ENCODE measurements at regions not wholly inside any gene's neighbourhood (a gene's known extent, or its start where the extent isn't known, plus 50 kb on each side); places are given as distances from the start of the nearest gene placed in this dataset.

GRCh38 chr9:79384501-79384900, 187.3 kb upstream of the TLE4 start:
- TF ChIP-seq CTCF (conservative IDR thresholded peaks at IDR 0.05) = no peak
- Mint-ChIP-seq H3K4me1 (peaks cover 14% of the 10 kb centered on the region), H3K4me3 (no peak overlapping the region), H3K36me3 (ENCODE audit: low read depth) (no peaks in the 10 kb centered on the region), H3K27ac (ENCODE audit: unreplicated experiment) (no peak overlapping the region), H3K27me3 (ENCODE audit: low read depth) (no peaks in the 10 kb centered on the region), H3K9me3 (peaks cover 13% of the 10 kb centered on the region)
- no peak for DNase-seq (ENCODE audit: low read depth, low spot score)

- Mint-ChIP-seq H3K4me3 (no peak overlapping the region), H3K27ac (ENCODE audit: unreplicated experiment) (no peak overlapping the region), H3K4me1 (peaks cover 11% of the 10 kb centered on the region), H3K9me3 (peaks cover 10% of the 10 kb centered on the region), H3K27me3 (ENCODE audit: low read depth) (no peaks in the 10 kb centered on the region), H3K36me3 (ENCODE audit: low read depth) (no peaks in the 10 kb centered on the region)
- TF ChIP-seq CTCF (conservative IDR thresholded peaks at IDR 0.05) = no peak
- no peak for DNase-seq (ENCODE audit: low read depth, low spot score)
These were observed 184.5 kb upstream of the TLE4 start for GRCh38 chr9:79387101-79387835.

- no peak for DNase-seq (ENCODE audit: low read depth, low spot score)
- Mint-ChIP-seq H3K9me3 (peaks cover 3% of the 10 kb centered on the region), H3K4me1 (peaks cover 7% of the 10 kb centered on the region), H3K36me3 (ENCODE audit: low read depth) (no peaks in the 10 kb centered on the region), H3K4me3 (no peak overlapping the region), H3K27ac (ENCODE audit: unreplicated experiment) (no peak overlapping the region), H3K27me3 (ENCODE audit: low read depth) (no peaks in the 10 kb centered on the region)
- TF ChIP-seq CTCF (conservative IDR thresholded peaks at IDR 0.05) = no peak
These were observed 181.6 kb upstream of the TLE4 start for GRCh38 chr9:79390077-79390698.

- no peak for TF ChIP-seq CTCF (conservative IDR thresholded peaks at IDR 0.05)
- Mint-ChIP-seq H3K9me3 (peaks cover 3% of the 10 kb centered on the region), H3K27me3 (ENCODE audit: low read depth) (no peaks in the 10 kb centered on the region), H3K4me1 (peaks cover 13% of the 10 kb centered on the region), H3K4me3 (no peak overlapping the region), H3K27ac (ENCODE audit: unreplicated experiment) (no peak overlapping the region), H3K36me3 (ENCODE audit: low read depth) (no peaks in the 10 kb centered on the region)
- no peak for DNase-seq (ENCODE audit: low read depth, low spot score)
These were observed 180.7 kb upstream of the TLE4 start for GRCh38 chr9:79390781-79391770.

- Mint-ChIP-seq H3K4me3 (no peak overlapping the region), H3K27ac (ENCODE audit: unreplicated experiment) (no peak overlapping the region), H3K9me3 (no peaks in the 10 kb centered on the region)
These were observed 176.5 kb upstream of the TLE4 start for GRCh38 chr9:79395228-79395627.

More at GRCh38 chr9:79395228-79395627, 176.5 kb upstream of the TLE4 start:
- Mint-ChIP-seq H3K36me3 (ENCODE audit: low read depth) (no peaks in the 10 kb centered on the region), H3K27me3 (ENCODE audit: low read depth) (no peaks in the 10 kb centered on the region), H3K4me1 (peaks cover 10% of the 10 kb centered on the region)
- DNase-seq (ENCODE audit: low read depth, low spot score) = no peak
- no peak for TF ChIP-seq CTCF (conservative IDR thresholded peaks at IDR 0.05)

Data from neural crest cell (in vitro differentiated cells).